Tibial nerve (tissue), 4 donors: ENCODE measurements at regions not wholly inside any gene's neighbourhood (a gene's known extent, or its start where the extent isn't known, plus 50 kb on each side); places are given as distances from the start of the nearest gene placed in this dataset.

Source experiments
- EP300 ChIP-seq, 2 donors: sonication (generic); formaldehyde crosslinking; IDR thresholded peaks; one replicate each; pipeline ENCODE4 v1.6.1; 2017; ENCODE audit warnings: antibody characterized with exemption in 2 of 2, mild to moderate bottlenecking in 1 of 2
- POLR2A ChIP-seq, 2 donors: fragments of 450-650 bp; IDR thresholded peaks; one replicate each; pipeline ENCODE4 v1.6.1; 2017; ENCODE audit warnings: antibody characterized with exemption in 2 of 2, mild to moderate bottlenecking in 2 of 2, moderate library complexity in 2 of 2
- TF ChIP-seq, protein P1 (sequence below), 5 experiments: fragments of 200-600 bp in 3 of 5; fragments of 450-650 bp in 2 of 5; sonication (generic) in 3 of 5; IDR thresholded peaks; one replicate each; pipeline ENCODE4 v1.5.1; 2016 to 2019; ENCODE audit warnings: antibody characterized with exemption in 5 of 5, mild to moderate bottlenecking in 3 of 5, moderate library complexity in 2 of 5

DNA sequence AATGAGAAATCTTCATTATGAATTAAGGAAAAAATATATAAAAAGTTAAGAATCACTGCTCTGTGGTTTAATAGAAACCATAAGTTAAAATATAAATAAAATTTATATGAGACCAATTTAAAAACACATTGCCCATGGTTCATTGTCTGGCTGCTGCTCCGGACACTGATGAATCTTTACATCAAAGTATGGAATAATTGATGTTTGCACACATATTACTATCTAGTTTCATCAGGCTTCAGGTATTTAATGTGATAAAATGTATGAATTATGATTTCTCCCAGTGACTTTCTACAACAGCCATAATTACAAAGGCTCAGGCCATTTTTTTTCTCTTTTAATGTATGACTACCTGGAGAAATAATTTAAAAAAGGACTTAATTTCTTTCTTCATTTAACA, 599.1 kb upstream of the PRMT6 start:
- TF ChIP-seq POLR2A (IDR thresholded peaks at IDR 0.05) (no peak), EP300 (IDR thresholded peaks at IDR 0.05) (no peak)
- TF ChIP-seq, protein P1, sequence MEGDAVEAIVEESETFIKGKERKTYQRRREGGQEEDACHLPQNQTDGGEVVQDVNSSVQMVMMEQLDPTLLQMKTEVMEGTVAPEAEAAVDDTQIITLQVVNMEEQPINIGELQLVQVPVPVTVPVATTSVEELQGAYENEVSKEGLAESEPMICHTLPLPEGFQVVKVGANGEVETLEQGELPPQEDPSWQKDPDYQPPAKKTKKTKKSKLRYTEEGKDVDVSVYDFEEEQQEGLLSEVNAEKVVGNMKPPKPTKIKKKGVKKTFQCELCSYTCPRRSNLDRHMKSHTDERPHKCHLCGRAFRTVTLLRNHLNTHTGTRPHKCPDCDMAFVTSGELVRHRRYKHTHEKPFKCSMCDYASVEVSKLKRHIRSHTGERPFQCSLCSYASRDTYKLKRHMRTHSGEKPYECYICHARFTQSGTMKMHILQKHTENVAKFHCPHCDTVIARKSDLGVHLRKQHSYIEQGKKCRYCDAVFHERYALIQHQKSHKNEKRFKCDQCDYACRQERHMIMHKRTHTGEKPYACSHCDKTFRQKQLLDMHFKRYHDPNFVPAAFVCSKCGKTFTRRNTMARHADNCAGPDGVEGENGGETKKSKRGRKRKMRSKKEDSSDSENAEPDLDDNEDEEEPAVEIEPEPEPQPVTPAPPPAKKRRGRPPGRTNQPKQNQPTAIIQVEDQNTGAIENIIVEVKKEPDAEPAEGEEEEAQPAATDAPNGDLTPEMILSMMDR (IDR thresholded peaks at IDR 0.05): no peak
